ENCODE measurements at regions not wholly inside any gene's neighbourhood (a gene's known extent, or its start where the extent isn't known, plus 50 kb on each side); places are given as distances from the start of the nearest gene placed in this dataset.

DNA sequence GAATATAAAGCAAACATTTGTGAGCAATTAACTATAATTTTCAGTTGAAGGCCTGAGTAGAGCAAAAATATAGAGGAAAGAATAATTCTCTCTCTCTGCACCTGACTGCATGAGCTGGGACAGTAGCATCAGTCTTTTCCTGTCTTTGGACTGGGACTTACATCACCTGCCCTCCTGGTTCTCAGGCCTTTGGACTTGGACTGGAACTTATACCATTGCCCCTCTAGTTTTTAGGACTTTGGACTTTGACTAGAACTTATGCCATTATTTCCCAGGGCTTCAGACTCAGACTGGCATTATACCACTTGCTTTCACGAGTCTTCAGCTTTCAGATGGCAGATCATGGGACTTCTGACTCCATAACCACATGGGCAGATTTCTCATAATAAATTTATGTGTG is 81.0 kb upstream of the SLC25A13 start:
- no peak for DNase-seq

DNA sequence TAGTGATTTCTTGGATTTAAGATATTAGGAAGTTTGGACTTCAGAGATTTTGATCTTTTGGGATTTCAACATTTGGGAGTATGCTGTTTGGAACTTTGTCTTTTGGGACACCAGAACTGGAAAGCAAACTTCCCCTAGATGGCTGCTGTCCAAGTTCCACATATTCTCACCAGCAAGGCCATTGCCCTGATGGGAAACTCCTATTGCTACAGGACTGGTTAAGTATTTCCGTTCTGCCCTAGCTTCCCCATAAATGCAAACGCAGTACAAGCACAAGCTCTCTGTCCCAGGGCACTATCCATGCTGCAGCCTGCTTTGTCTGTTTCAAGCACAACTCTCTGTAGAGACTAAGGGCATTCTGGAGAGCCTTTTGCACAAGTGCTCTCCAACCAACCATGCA is 79.3 kb upstream of the SLC25A13 start:
- DNase-seq = no peak

DNA sequence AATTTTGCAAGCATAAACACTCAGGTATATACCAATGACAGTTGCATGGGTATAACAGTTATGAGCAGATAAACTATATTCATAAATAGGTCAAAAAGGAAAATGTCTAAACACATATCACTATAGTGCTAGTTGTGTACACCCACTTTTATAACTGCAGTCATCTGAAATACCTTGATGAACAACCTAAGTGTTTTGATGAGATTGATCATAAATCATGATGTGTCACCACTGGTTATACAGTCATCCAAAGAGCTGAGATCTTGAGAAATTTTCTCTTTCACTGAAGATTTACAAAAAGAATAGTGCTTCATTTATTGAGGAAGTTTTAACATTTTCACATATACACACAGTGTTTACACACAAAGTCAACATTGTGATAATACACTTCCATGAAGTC is 78.6 kb upstream of the SLC25A13 start:
- no peak for DNase-seq

DNA sequence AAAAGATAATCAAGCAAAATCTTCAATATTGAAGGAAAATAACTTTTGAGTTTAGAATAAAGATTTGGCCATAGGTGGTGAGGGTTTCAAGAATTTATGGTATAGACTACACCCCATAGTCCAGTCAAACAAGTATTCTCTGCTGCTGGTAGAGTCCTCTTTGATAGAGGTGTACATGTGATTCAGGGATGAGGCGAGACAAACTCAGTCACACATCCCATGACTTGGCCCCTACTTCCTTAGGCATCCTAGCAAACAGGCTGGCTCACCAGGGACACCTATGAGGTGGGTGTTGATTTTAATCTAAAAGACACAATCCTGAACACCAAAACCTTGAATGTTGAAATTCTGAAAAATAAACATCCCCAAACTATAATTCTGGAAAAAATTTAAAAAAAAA is 78.1 kb upstream of the SLC25A13 start:
- DNase-seq = no peak

DNA sequence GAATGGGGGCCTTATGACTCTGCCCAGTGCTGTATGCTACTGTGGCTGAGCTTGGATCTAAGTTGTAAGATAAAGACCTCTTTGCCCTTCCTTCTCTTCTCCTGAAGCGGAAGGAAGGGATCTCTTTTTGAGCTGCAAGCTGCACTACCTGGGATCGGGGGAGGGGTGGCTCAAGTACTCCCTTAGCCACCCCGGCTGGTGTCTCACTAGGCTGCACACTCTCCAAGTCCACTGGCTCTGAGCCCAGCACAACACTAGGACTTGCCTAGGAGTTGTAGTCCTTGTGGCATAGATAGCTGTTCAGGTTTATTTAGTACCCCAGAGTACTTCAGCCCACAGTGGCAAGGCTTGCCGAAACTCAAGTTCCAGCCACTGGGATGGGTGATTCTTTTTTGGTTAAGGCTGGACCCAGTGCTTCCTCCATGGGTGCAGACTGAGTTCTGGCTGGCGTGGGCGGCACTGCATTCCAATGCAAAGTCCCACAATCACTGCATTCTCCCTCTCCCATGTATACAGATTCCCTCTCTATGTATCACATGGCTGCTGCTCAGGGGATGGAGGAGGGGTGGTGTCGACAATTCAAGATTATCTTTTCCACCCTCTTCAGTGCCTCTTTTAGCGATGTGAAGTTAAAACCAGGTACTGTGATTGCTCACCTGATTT is 76.2 kb upstream of the SLC25A13 start:
- DNase-seq = no peak

DNA sequence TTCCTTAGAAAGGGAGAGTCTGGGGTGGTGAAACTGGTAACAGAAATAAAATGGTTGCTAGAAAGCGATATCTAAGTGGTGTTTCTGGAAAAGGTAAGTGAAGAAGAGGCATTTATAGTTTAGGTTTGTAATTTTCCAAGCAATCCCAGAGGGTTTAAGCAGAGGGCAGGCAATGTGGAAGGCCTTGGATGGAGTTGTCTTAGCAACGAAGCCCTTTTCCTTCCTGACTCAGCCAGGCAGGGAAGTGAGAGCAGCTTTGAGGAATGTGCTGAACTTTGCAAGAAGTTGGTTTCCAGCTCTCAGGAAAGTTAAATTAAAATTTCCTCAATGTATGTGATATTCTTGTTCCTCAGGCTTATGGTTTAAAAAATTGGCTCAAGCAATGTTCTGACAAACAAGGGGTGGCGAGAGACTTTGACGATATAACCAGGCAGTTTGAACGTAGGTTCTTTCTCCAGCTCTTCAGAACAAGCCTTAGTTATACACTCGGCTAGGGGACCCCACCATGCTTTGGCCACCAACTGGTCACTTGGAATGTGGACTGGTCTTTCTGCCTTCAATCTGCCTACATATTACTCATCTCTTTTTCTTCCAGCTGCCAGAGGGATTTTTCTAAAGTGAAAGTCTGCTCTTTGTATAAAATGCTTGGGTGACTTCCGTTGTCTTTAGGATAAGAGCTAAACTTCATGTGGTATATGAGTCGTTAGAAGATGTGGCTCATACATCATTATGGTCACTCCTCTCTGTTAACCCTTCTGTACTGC is 66.9 kb upstream of the SLC25A13 start:
- DNase-seq = no peak

DNA sequence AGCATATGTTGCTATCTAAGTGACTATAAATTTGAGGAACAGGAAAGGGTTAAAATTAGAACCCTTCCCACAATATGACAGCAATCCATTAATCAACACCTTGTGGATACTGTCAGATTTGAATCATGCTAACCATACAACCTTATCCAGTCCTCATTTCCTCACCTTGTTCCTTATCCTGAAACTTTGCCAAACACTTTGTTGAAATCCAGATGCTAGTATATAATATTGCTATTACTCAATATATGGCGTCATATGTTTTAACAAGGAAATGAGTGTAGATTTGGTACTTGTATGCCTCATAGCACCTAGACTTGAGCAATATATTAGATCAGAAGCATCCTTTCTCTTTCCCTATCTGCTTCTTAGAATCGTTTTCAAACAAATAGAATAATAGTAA is 66.3 kb upstream of the SLC25A13 start:
- DNase-seq = no peak

DNA sequence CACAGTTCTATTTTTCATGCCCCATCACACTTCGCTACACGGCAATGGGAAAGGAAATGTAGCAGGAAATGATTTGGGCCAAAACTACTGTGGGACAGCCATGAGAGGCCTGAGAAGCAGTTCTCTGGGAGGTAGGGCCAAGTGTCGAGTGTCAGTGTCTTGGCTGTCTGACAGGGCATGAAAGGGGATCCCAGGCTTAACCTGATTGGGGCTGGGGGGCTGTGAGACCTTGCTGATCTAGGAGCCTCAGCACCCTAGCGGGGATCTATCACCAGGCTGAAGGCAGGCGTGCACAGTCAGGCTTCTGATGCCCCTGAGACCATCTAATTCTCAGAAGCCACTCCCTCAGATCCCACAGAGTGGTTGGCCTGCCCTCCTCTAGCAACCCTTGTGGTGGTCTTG is 58.2 kb upstream of the SLC25A13 start:
- no peak for DNase-seq

DNA sequence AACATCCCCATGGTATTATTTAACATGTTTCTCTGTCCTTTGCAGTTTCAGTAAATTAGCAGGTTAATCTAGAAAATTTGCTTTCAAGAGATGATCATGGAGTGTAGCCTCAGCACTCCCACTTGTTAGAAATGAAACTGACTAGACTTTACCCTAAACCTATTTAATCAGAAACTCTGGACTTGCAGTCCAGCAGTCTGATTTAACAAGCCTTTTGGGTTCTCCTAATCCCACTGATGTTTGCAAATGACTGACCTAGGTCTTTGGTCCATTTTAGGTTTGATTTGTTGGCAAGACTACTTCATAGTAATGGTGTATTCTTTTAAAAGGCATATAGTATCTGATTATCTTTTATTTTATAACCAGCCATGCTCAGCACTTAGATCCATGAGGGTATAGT is 55.5 kb upstream of the SLC25A13 start:
- DNase-seq = no peak
